ENCODE measurements at regions not wholly inside any gene's neighbourhood (a gene's known extent, or its start where the extent isn't known, plus 50 kb on each side); places are given as distances from the start of the nearest gene placed in this dataset.

GRCh38 chr10:62548686-62549085 lies 174.5 kb downstream of the ZNF365 start:
- no peak for TF ChIP-seq CTCF (IDR thresholded peaks at IDR 0.05)
- TF ChIP-seq EZH2 (IDR thresholded peaks at IDR 0.05; ENCODE audit: borderline replicate concordance, insufficient read depth, low read depth, low read length, poor library complexity, severe bottlenecking) = no peak
